ENCODE measurements at regions not wholly inside any gene's neighbourhood (a gene's known extent, or its start where the extent isn't known, plus 50 kb on each side); places are given as distances from the start of the nearest gene placed in this dataset.

GRCh38 chr15:85927931-85928537, 133.3 kb upstream of the KLHL25 start:
- TF ChIP-seq GATA2 (IDR thresholded peaks at IDR 0.05; ENCODE audit: insufficient read depth, insufficient read length, low read depth, low read length) (no peak), CTCF (IDR thresholded peaks at IDR 0.05; ENCODE audit: extremely low read depth in 1 of 2, insufficient read depth in 1 of 2, low read depth in 1 of 2, low read length in 2 of 2) (no peak), POLR2A (IDR thresholded peaks at IDR 0.05; ENCODE audit: low read depth, low read length) (no peak), POLR2AphosphoS5 (IDR thresholded peaks at IDR 0.05; ENCODE audit: insufficient read depth, low read depth, low read length) (no peak), JUN (IDR thresholded peaks at IDR 0.05; ENCODE audit: borderline replicate concordance, insufficient read depth, insufficient read length, low read depth) (no peak), EZH2 (IDR thresholded peaks at IDR 0.05; ENCODE audit: borderline replicate concordance, low read depth, low read length, severe bottlenecking) (no peak), MAX (IDR thresholded peaks at IDR 0.05; ENCODE audit: insufficient read depth, insufficient read length) (no peak)

All from endothelial cell of umbilical vein (primary cell).